Right hindlimb (tissue), 1 donor: ENCODE measurements at regions not wholly inside any gene's neighbourhood (a gene's known extent, or its start where the extent isn't known, plus 50 kb on each side); places are given as distances from the start of the nearest gene placed in this dataset.

Experiments
- DNase-seq: peaks from one replicate; pipeline ENCODE4 v3.0.0-alpha.2; 2018

DNA sequence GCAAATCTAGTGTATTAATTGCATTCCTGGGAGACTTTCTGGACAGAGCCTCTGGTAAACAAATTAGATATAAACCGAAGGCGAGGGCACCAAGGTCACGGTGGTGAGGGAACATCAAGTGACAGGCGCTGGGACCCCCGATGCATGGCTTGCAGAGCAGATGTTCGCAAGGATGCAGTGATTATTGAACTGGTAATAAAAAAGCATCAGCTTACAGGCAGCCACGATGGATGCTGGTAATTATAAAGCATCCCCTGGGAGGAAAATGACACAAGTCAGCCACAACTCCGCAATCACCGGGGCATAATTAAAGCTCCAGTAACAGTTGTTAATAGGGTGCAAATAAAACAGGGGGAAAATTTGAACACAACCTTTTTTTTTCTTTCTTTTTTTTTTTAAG lies 231.1 kb upstream of the DPH6 start:
- no peak for DNase-seq

DNA sequence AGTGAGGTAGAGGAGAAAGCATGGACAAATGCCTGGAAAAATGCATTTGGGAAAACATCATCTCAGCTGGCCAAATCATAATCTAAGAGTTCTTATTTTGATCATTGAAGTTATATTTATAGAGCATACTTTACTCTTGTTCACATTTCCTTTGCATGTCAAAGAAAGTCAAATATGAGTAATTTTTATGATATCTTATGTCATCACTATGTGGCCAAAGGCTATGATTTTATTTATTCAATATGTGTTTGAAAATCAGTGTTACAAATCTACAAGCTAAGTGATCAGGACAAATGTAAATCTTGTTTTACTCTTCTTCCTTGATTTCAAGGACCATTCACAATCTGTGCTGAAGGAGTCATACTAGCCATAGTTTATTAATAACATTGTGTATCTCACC lies 237.2 kb upstream of the DPH6 start:
- DNase-seq = no peak

DNA sequence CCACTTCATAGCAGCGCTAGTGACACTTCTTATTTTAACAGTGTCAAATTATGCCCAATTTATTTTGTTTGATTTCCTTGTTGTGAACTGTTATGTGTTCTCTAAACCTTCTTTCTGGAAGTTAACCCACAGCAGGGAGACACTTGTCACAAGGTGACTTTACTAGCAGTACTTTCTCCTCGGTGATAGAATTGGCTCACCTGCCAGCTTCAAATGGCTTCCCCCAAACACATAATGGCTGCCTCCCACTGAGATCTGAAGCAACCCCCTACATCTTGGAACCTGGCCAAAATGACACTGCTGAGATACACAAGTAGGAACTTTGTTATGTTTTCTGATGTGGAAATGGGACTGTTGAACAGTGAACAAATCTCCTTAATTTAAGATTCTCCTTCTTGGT lies 238.8 kb upstream of the DPH6 start:
- DNase-seq = no peak

DNA sequence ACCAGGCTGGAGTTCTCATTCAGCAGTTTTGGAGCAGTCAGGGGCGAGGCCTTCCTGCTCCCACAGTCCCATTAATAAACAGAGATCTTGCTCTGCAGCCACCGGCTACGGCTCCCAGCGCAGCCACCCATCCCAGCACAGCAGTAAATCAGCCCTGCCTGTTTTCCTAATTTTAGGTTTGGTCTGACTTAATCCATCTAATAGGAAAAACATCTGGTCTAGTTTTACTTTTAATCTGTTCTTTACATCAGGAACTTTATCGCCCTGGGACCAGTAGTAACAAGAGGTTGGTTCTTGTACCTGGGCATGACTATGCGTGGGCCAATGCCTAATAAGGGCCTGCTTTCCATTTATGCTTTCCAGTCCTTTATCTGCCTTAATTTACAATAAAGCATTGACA lies 264.0 kb upstream of the DPH6 start:
- DNase-seq = peak; percentile 43

DNA sequence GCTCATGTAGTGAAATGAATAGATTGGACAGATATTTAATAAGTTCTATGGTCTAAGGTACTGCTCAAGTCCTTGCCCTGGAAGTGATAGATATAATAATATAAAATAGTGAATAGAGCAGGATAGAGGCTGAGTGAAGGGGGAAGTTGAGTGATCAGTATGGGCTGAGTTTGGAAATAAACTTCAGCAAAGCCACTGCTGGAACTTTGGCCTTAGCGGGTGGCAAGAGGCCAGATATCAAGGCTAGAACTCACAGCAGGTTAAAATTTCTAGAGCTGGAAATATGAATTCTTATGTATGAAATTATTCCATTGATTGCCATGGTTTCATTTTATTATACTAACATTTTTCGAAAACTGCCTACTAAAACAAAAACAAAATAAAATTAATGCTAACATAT lies 267.6 kb upstream of the DPH6 start:
- no peak for DNase-seq

DNA sequence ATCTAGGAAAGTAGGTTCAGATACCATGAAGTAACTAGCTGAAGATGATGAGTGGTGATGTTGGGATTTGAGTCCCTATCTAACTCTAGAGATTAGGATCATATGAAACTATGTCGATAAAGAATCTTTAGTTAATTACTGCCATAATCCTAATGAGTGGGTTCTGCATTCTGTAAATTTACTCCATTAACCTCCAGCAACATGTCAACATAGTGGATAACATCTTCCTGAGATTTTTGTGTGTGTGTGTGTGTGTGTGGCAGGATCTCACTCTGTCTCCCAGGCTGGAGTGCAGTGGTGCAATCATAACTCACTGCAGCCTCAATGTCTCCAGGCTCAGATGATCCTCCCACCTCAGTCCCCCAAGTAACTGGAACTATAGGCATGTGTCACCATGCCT lies 272.9 kb upstream of the DPH6 start:
- no peak for DNase-seq

DNA sequence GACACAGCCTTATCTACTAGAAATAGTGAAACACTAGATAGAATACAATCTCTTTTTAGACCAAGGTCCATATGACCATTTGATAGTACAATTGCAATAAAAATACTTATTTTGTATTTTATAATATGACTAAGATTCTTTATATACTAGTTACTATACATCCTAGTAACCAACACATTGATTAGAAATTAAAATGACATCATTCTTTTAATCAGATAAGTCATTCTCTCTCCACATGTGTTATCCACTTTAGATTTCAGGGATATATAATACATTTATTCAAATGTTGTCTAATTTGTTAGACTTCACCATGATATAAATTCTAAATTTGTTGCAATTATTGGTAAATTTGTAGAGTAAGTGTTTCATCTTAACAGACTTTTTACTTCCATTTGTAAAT lies 276.2 kb upstream of the DPH6 start:
- no peak for DNase-seq

DNA sequence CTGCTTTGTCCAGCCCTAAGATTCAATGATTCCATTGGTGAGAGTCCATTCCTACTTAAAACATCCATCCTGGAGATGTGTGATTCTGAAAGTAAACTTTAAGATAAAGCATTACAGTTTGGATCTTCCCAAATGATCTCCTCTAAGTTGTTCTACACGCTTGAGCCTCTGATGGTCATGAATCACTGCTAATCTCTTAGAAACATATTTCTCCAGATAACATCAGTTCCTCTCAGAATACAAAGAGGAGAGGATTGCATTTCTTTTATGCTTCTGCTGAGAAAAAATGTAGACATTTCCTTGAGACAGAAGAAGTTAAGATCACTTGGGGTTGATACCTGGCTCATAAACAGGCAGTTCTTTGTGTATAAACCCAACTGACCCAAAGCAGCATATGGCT lies 281.2 kb upstream of the DPH6 start:
- DNase-seq = no peak

DNA sequence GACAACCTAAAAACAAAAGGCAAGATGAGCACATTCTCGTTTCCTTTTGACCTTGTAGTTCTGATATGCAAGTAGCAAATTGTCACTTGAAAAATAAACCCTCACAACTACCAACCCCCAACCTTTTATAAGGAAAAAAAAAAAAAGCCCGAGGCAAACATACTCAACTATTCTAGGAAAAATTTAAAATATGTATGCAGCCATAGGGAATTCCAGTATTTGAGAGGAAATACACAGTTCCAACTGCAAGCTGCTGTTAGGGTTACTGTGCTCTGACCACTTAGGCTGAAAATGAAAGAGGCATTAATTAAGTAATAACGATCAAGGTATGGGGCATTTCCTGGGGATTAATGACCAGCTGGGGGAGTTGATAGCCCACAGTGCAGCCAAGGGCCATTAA lies 281.9 kb upstream of the DPH6 start:
- DNase-seq = no peak

DNA sequence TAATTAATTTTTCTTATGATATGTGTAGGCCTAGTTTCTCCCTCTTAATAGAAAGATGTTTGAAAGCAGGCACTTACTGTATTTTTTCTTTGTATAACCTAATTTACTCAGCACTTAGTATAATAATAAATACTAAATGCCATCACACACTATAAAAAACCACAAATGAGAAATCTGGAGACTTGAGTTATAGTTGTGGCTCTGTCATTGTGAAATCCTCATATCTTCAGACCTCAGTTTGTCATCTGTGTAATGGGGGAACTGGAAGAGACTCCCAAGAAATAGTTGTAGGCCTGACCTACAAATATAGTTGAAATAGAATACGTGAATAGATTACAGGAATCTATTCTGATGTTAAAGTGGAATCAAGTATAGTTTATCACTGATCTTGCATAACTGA lies 287.6 kb upstream of the DPH6 start:
- DNase-seq = no peak

DNA sequence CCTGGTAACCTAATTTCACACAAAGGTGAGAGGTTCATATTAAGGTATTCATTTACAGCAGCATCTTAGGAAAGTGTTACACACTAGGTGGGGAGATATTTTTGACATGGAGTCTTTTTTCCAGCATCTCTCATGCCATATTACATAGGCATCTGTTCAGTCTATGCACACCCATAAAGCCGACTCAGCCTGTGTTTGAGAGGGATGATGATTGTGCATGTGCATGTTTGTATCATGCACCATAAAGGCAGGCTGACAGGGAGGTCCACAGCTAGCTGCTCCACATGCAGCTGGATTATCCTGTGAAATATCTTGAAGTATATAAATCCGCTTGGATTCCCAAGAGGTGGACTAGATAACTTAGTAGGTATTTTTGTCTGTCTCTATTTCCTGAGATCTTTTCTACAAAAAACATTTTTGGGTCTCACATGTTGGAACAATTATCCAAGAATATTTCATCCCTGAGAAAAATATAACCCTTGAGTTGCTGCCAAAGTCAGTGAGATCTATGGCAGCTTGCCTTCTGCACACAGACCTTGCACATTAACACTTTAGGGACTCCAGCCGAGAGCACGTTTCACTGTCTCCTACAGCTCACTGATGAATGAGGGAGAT lies 288.4 kb upstream of the DPH6 start:
- DNase-seq = peak; percentile 50

DNA sequence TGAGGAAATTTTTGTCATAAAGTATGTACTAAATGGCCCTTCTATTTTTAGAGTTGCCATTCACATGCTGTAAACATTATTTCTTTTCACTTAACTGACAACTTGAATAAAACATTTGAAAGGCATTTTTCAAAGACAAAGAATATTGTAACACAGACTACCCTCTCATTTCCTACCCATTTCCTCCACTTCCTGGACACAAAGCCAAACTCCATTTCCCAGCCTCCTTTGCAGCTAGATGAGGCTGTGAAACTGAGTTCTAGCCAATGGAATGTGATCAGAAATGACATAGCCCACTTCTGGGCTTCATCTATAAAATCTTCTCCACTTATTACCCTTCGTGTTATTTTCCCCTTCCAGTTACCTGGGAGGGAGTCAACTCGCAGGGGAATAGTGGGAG lies 288.9 kb upstream of the DPH6 start:
- DNase-seq = no peak

DNA sequence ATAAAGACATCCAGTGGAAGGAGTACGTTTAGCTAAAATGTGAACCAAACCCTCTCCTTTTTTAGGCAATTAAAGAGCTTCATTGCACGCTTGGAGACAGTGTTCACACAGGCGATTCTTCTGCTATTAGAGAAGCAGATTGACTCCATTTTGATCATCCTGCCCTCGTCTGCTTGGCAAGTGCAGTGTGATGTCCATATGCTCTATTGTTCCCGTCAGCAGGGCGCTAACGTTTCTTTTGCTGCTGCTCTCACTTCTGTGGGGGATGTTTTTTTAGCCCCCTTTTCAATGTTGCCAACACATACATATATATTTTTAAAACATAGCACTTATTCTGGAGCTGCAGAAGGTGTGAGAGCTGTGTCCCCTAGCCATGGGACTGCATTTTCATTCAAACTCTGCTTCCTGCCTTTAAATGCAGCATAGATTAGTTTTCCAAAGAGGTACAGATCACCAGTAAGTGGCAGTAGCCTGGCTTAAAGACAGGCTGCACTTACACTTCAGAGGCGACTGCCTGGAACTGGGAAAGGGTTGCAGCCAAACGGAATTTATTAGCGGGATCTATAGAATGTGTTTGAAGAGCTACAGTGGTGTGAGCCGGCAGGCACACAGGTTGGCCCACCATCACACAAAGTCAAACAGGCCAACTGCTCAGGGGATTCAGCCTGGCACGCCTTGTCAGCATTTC lies 292.6 kb upstream of the DPH6 start:
- DNase-seq = peak; percentile 42

DNA sequence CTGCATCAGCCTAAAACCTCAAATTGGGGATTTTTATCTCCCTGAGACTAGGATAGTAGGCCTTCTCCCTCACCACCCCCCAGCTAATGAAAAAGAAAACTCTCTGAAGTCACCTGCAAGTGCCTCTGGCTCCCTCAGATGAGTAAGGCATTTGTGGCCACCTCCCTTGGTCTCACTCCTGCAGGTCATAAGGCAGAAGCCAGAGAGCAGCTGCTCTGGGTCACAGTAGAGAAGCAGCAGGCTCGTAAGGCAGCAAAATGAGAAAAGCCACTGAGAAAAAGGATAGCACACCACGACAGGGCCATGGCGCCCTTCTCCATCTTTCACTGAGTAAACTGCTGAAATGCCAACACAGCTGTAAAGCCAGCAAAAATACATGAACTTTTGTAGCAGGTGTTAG lies 296.7 kb upstream of the DPH6 start:
- no peak for DNase-seq

DNA sequence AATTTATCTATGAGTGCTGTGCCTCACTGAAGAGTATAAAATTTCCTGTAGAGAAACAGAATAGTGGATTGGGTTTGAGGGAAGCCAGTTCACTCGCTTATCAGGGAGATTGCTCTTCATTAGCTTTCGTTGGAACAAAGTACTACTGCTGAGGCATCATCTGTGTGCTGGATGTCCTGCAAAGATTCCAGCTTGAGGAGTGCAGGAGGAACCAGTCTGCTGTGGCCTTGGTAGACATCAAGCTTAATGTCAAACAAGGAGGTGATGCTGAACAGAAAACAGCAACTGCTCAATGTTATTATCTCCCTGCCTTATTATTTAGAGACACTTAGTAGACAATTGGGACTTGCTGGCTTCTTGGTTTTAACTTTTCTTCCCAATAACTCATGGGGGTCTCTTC lies 297.5 kb upstream of the DPH6 start:
- DNase-seq = no peak

DNA sequence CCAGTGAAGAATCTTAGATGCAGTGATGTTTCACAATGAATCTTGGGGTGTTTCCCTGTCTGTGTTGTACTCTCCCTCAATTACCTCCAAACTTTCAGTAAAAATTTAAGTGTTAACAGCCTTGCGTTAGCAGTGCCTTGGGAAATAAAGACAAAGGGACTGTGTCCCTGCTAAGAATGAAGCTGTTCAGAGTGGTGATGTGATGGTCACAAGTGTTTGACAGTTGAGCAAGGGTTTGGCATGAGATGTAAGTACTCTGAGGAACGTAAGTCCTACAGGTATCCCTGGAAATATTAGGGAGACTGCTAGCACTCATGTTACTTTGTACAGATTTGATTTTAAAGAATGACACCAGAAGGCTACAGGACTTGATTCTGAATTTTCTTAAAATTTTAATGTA lies 304.3 kb upstream of the DPH6 start:
- no peak for DNase-seq

DNA sequence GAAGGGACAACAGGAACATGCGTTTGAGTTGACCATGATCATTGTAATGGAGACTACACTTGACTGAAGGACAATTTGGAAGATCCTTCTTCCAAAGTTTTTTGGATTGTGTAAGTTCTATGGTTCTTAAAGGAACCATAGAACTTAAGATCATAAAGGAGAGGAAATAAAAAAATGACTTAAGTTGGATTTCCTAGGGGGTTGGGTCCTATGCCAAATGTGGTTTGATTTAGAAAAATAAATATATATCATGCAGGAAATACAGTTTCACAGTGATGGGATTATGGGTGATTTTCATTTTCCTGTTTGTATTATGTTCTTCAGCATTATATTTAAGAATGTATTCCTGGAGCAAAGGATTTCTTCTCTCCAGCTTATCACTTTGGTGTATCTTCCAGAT lies 305.5 kb upstream of the DPH6 start:
- DNase-seq = no peak

DNA sequence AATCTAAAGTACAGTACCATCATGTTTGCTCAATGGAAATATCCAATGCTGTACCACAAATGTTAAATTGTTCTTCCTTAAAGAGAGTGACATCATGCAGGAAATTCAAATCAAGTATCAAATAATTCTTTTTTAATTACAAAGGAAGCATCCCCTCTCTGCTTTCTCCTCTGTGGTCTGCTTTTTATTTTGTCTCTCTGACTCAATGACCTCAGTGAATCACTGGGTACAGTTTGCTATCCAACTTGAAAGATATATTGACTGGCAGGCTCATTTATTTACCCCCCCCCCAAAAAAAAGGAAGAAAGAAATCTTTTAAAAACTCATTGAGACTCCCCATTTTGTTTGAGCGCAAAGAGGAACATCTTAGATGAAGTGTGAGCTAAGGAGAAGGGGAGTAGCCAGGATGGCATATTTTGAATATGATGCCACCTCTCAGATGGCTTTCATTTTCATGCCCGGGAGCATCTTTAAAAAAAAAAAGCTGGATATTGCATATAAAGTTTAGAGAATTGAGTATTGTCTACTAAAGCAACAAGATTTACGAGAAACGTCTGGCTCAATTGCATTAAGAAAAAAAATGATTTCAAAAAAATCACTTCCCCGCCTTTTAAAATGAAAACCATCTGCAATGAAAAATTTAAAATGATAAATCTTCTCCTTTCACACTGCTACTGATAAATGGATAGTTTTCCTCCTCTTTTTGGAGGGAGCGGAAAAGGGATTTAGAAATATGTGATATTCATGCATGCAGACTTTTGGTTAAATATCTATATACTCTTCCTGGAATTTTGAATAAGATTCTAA lies 307.1 kb upstream of the DPH6 start:
- DNase-seq = no peak

DNA sequence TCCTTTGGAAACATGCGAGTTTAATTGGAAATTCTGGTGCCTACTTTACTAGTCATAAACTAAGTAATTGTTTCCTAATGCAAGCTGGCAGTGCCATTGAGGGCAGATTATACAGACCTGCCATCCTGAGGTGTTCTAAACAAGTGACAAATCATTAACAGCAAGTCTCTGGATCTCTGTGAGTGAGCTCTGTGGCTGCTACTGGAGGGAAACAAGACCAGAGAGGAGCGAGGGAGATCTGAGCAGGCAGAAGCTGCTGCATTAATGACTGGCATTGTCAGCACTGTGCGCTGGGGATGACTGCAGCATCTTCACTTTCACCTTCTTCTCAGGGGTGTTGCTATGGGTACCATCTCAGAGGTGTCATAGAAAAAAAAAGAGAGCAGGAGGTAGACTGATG lies 308.4 kb upstream of the DPH6 start:
- DNase-seq = no peak

DNA sequence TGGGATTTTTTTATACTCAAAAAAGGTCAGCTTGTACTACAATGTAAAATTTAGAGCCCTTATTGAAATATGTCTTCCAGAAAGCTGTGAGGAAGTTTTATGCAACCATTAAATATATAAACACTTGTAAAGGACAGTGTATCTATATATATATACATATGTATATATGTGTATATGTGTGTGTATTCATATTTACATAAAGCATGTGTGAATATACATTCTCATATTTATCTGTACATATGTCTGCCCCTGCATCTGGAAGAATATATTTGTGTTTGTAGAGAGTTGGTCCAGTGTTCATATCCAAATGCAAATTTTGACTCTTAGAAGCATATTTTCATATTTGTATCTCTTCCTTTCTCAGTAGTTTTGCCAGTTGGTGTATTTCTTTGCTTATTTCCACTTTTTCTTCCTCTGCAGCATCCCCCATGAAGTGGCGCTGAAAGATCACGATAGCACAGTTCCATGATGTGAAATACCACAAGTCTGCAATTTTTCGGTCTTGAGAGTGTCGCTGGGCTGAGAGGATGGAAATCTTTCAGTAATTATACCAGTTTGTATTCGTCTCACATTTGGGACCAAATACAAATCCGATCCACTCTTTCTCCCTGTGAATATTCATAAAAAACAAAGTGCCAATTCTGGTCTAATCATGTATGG lies 311.7 kb upstream of the DPH6 start:
- DNase-seq = no peak

DNA sequence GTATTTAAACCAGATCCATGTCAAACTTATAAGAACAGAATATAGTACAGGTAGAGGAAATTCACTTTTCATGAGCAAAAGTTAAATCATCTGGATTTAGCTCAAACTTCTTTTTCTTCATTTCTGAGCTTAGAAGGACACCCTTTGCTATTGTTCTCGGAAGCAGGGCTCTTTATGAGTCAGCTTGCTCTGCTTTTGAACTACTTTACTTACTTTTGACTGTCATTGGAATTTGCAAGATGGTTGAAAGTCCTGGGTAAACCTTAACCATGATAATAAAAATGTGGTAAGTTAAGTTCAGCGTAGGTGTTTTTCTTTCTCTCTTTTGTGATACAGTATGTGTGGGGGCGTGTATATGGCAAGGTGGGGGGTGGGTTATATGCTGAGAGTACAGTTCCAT lies 312.7 kb upstream of the DPH6 start:
- no peak for DNase-seq

DNA sequence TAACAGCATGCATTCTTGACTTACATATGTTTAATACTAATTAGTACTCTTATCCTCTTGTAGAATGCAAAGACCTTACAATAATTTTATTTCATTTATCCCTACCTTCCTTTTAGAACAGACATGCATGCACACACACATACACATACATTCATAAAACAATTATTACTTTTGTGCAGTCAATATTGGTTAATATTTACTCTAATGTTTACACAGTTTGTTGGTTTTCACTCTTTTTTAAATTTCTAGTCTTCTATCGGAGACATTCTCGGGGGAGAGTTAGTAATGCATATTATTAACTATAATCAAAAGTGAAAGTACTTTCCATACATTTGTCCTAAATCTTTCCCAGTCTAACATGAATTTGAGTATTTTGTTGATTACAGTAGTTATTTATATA lies 317.7 kb upstream of the DPH6 start:
- no peak for DNase-seq

DNA sequence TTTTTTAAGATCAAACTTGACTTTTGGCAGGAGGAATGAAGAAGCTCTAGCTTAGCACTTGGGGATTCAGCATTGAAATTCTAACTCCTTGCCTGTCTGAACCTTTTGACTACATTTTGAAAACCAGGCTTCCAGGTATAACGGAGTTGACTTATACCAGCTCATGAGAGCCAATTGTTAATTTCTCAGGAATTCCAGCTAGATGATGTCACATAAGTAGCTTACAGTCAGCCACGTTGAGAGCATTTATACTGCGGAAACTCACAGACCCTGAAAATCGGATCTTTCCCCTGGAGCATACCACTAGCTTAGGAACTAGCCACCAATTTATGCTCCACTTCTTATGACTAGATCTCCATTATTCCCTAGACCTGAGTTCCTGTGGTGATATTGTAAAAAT lies 321.4 kb upstream of the DPH6 start:
- DNase-seq = no peak

DNA sequence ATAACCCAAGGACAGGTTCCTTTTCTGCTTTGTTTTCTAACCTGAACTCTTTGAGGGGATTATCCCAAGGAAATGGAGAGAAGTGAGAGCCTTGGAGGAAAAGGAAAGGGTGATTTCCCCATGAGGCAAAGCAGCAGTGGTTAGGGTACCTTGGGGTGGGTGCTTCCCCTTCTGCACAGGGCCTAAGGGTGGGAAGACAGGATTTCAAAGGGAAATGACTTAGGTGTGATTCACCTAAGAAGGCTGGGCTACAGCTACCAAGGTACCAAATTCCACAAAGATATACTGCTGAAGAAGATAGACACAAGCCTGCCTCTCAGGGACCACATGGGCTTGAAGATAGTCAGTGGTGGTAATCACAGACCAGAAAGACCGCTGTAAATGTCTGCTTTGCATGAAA lies 325.3 kb upstream of the DPH6 start:
- no peak for DNase-seq
